GM12875 (cell line): ENCODE measurements at regions not wholly inside any gene's neighbourhood (a gene's known extent, or its start where the extent isn't known, plus 50 kb on each side); places are given as distances from the start of the nearest gene placed in this dataset.

Experiments
- H3K4me3 ChIP-seq: one replicate; pipeline ENCODE4 v1.5.1; 2011; ENCODE audit warnings: low read depth, low read length, control low read depth
- CTCF ChIP-seq: IDR thresholded peaks from 2 replicates; pipeline ENCODE4 v1.5.1; 2011; ENCODE audit warnings: low read depth, mild to moderate bottlenecking, control low read depth, inconsistent platforms, low read length, moderate library complexity, borderline replicate concordance; ENCODE audit not compliant: insufficient read depth

DNA sequence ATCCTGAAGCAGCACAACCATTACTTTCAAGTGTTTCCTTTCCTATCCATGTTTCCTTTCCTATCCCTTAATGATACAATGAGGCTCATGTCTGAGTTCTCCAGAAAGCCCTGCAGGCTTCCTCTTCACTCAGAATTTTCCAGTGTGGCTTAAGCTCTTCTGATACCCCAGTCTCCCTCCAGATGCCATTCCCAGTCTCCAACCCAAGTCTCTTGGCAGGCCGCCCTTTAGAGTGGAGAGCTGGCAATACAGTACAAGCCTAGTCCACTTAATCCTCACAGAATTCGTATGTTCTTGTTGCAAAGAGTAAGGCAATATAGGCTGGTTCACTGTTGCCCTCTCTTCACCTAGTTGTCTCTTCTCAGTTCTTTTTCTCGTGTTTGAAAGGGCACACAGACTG, 503.9 kb upstream of the MDFIC2 start:
- no peak for TF ChIP-seq CTCF
- H3K4me3 ChIP-seq: no peak overlapping the region

- no peak overlapping the region for H3K4me3 ChIP-seq
- no peak for TF ChIP-seq CTCF
Observed at GRCh38 chr3:70815817-70816216, 503.4 kb upstream of the MDFIC2 start.

DNA sequence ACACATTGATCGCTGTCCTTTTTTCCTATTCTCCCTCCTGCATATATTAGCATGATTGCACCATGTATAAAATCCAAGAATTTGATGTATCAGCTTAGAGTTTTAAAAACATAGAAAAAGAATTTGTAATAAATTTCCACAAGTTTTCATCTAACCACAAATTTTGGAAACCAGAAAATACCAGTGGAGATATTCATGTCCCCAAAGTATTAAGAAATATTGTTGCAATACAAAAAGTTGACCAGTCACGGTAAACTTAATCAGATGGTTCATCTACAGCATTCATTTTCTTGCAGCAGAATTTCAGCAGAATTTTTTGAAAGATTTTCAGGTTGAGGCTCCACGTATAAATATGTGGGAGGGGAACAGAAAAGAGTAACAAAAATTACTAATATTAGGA, 500.9 kb upstream of the MDFIC2 start:
- H3K4me3 ChIP-seq: no peak overlapping the region
- no peak for TF ChIP-seq CTCF

- no peak overlapping the region for H3K4me3 ChIP-seq
- no peak for TF ChIP-seq CTCF
Observed at GRCh38 chr3:70811880-70812279, 499.4 kb upstream of the MDFIC2 start.

- H3K4me3 ChIP-seq: no peak overlapping the region
- TF ChIP-seq CTCF: no peak
Observed at GRCh38 chr3:70808881-70809280, 496.4 kb upstream of the MDFIC2 start.

- H3K4me3 ChIP-seq: no peak overlapping the region
- no peak for TF ChIP-seq CTCF
Observed at GRCh38 chr3:70806556-70806955, 494.1 kb upstream of the MDFIC2 start.

DNA sequence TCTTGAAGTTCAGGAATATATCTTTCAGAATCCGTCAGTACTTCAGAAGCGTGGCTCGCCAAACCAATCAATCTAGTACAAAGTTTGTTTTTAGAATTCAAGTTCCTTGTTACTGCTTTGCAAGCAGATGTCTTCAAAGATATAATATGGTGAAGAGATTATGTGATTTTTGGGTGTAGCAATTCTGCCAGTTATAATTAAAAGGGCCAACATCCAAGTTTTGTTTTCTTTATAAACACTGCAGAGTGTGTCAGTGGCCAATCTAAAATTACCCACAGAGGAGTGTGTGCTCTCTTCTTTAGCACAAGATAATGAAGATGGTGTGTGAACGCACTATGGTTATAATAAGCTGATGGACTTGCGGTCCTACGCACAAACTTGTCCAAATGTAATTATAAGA, 493.6 kb upstream of the MDFIC2 start:
- no peak for TF ChIP-seq CTCF
- no peak overlapping the region for H3K4me3 ChIP-seq
